ENCODE measurements at regions not wholly inside any gene's neighbourhood (a gene's known extent, or its start where the extent isn't known, plus 50 kb on each side); places are given as distances from the start of the nearest gene placed in this dataset.

- TF ChIP-seq, protein P1, sequence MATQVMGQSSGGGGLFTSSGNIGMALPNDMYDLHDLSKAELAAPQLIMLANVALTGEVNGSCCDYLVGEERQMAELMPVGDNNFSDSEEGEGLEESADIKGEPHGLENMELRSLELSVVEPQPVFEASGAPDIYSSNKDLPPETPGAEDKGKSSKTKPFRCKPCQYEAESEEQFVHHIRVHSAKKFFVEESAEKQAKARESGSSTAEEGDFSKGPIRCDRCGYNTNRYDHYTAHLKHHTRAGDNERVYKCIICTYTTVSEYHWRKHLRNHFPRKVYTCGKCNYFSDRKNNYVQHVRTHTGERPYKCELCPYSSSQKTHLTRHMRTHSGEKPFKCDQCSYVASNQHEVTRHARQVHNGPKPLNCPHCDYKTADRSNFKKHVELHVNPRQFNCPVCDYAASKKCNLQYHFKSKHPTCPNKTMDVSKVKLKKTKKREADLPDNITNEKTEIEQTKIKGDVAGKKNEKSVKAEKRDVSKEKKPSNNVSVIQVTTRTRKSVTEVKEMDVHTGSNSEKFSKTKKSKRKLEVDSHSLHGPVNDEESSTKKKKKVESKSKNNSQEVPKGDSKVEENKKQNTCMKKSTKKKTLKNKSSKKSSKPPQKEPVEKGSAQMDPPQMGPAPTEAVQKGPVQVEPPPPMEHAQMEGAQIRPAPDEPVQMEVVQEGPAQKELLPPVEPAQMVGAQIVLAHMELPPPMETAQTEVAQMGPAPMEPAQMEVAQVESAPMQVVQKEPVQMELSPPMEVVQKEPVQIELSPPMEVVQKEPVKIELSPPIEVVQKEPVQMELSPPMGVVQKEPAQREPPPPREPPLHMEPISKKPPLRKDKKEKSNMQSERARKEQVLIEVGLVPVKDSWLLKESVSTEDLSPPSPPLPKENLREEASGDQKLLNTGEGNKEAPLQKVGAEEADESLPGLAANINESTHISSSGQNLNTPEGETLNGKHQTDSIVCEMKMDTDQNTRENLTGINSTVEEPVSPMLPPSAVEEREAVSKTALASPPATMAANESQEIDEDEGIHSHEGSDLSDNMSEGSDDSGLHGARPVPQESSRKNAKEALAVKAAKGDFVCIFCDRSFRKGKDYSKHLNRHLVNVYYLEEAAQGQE (IDR thresholded peaks at IDR 0.05; ENCODE audit: insufficient read depth in 1 of 2, low read depth in 2 of 2, low read length in 2 of 2) = no peak
- no peak for TF ChIP-seq POLR2AphosphoS5 (IDR thresholded peaks at IDR 0.05; ENCODE audit: low read depth, low read length)
- no peak for TF ChIP-seq FOXP2 (optimal IDR thresholded peaks at IDR 0.05; ENCODE audit: borderline replicate concordance, extremely low read depth, extremely low read length, insufficient read depth)
- TF ChIP-seq SIN3A (IDR thresholded peaks at IDR 0.05; ENCODE audit: borderline replicate concordance, insufficient read depth, low read length) = no peak
These were observed 180.9 kb downstream of the TLE1 start for GRCh38 chr9:81508476-81508875.

- TF ChIP-seq, protein P1 (IDR thresholded peaks at IDR 0.05; ENCODE audit: insufficient read depth in 1 of 2, low read depth in 2 of 2, low read length in 2 of 2) = no peak
- TF ChIP-seq POLR2AphosphoS5 (IDR thresholded peaks at IDR 0.05; ENCODE audit: low read depth, low read length) (no peak), FOXP2 (optimal IDR thresholded peaks at IDR 0.05; ENCODE audit: borderline replicate concordance, extremely low read depth, extremely low read length, insufficient read depth) (no peak), TAF1 (IDR thresholded peaks at IDR 0.05; ENCODE audit: borderline replicate concordance, insufficient read depth, low read length) (no peak), SIN3A (IDR thresholded peaks at IDR 0.05; ENCODE audit: borderline replicate concordance, insufficient read depth, low read length) (no peak)
These were observed 182.1 kb downstream of the TLE1 start for GRCh38 chr9:81506941-81507864.

DNA sequence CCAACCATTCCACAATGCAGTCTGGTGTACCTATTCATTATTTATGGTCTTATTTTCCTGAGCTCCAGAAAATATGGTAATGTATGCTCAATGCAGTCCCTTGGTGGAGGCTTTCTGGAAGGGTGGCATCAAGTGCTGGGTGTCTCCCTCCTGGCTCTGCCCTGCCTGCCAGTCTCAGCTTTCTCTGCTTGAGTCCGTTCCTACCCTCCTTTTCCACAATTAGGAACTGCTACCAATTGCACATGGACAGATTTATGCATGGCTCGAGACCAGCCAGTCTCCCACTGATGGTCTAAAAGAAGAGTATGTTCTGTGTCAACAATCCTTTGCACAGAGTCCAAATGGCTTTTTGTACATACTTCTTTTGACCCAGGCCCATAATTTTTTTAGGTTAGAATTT lies 189.8 kb downstream of the TLE1 start:
- no peak for TF ChIP-seq FOXP2 (optimal IDR thresholded peaks at IDR 0.05; ENCODE audit: borderline replicate concordance, extremely low read depth, extremely low read length, insufficient read depth)

- TF ChIP-seq FOXP2 (optimal IDR thresholded peaks at IDR 0.05; ENCODE audit: borderline replicate concordance, extremely low read depth, extremely low read length, insufficient read depth) (no peak), SIN3A (IDR thresholded peaks at IDR 0.05; ENCODE audit: borderline replicate concordance, insufficient read depth, low read length) (no peak), TAF1 (IDR thresholded peaks at IDR 0.05; ENCODE audit: borderline replicate concordance, insufficient read depth, low read length) (no peak), POLR2AphosphoS5 (IDR thresholded peaks at IDR 0.05; ENCODE audit: low read depth, low read length) (no peak)
- TF ChIP-seq, protein P1 (IDR thresholded peaks at IDR 0.05; ENCODE audit: insufficient read depth in 1 of 2, low read depth in 2 of 2, low read length in 2 of 2) = no peak
These were observed 190.3 kb downstream of the TLE1 start for GRCh38 chr9:81499021-81499454.

- TF ChIP-seq, protein P1 (IDR thresholded peaks at IDR 0.05; ENCODE audit: insufficient read depth in 1 of 2, low read depth in 2 of 2, low read length in 2 of 2) = no peak
- TF ChIP-seq SIN3A (IDR thresholded peaks at IDR 0.05; ENCODE audit: borderline replicate concordance, insufficient read depth, low read length) (no peak), POLR2AphosphoS5 (IDR thresholded peaks at IDR 0.05; ENCODE audit: low read depth, low read length) (no peak), TAF1 (IDR thresholded peaks at IDR 0.05; ENCODE audit: borderline replicate concordance, insufficient read depth, low read length) (no peak), FOXP2 (optimal IDR thresholded peaks at IDR 0.05; ENCODE audit: borderline replicate concordance, extremely low read depth, extremely low read length, insufficient read depth) (no peak)
These were observed 190.8 kb downstream of the TLE1 start for GRCh38 chr9:81498576-81498975.
